AG08396 (cell line): ENCODE measurements at regions not wholly inside any gene's neighbourhood (a gene's known extent, or its start where the extent isn't known, plus 50 kb on each side); places are given as distances from the start of the nearest gene placed in this dataset.

Source experiments
- DNase-seq: peaks from one replicate; pipeline ENCODE4 v3.0.0; 2012; ENCODE audit warnings: low spot score, mixed read lengths

DNA sequence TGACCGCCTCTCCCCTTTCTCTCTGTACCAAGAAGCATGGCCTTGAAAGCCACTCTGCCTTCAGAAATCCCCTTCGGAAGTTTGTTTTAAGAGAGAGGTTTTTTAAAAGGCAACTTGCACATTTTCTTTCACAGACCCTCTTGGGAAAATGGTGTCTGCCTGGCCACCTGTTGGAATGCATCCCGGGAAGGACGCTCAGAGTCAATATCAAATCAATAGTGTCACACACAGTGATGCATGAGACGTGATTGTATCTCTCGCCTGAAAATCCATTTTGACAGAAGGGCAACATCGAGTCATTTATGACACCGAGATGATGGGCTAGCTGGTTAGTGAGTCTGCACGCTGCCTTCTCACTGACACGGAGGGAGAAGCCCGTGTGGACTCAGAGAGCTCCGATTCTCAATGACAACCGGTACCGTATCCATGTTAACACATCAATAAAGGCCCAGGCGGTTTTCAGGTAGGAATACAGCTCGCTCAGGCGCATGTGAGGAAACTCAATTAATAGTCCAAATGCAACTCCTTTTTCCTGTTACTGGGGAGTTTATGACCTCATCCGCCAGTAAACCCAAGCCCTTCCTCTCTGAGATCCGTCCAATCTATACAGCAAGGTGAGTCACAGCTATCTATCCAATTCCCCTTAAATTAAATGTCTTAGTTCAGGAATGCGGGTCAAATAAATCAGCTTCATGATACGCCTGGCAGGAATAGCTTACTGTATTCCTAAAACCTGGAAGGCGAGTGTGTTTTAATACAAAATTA lies 621.5 kb upstream of the MKI67 start:
- no peak for DNase-seq

DNA sequence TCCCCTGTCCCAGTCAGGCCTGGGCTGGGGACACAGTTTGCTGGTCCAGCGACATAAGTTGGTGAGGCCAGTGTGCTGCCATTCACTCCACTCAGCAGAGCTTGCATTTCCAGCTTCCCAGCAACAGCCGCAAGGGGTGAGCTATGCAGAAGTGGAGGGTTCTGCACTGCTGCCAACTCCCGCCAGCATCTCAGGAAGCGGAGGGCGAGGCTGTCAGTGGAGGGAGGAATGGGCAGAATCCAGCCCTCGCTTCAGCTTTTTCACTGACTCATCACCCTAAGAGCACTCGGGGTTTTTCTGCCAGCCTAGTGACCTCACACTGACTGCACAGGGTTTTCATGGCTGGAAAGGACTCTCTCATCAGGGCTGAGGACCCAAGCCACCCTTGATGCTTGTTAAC lies 625.1 kb upstream of the MKI67 start:
- no peak for DNase-seq

- no peak for DNase-seq
Measured at GRCh38 chr10:128751851-128752250, 625.6 kb upstream of the MKI67 start.

GRCh38 chr10:128759174-128759573 lies 633.0 kb upstream of the MKI67 start:
- no peak for DNase-seq

DNA sequence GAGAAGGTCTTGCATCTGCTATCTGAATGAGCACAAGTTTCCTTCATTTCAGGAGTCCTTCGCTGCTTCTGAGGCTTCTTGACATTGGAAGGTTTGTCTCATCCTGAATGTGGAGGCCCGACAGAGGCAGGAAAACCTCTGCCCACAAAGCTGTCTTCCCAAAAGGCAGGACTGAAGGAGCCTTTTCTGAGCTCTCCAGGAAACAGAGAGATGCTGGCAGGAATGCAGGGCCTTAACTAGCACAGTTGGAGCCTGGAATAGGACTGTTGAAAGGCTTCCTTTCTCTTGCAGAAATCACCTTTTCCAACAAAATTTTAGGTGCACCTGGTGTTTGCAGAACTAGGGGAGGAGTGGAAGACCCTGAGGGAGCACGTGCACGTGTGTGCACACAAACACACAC lies 637.4 kb upstream of the MKI67 start:
- DNase-seq: no peak

GRCh38 chr10:128764190-128764589 lies 638.0 kb upstream of the MKI67 start:
- no peak for DNase-seq

DNA sequence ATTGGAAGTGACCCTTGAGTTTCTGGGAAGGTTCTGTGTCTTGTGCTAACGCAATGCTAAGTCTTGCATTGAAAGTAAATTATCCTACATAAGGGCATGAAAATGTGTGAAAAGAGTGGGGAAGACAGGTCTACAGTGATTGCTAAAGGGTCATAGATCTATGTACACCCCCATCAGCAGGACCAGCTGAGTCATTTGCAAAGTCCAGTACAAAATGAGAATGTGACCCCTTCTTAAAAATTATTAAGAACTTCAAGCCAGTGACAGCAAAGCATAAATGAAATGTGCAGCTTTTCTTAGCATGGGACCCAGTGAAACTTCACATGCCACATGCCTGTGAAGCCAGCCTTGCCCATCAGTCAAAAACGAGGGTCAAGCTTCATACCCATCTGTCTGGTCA lies 640.7 kb upstream of the MKI67 start:
- DNase-seq: no peak

DNA sequence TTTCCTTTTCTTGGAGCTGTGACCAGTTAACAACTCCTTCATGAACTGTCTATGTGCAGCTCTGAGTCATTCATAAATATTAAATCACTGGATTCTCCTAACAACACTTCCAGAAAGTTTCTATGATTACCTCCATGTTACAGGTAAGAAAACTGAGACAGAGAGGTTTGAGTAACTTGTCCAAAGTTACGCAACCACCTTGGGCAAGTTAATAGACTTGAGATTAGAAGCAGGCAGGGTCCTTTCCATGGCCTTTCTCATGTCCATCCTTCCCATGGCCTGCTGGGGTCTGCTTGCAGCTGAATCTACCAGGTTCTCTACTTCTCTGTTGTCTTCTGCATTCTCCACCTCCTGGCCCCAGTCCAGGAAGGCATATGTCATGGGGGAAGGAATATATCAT lies 648.8 kb upstream of the MKI67 start:
- no peak for DNase-seq

DNA sequence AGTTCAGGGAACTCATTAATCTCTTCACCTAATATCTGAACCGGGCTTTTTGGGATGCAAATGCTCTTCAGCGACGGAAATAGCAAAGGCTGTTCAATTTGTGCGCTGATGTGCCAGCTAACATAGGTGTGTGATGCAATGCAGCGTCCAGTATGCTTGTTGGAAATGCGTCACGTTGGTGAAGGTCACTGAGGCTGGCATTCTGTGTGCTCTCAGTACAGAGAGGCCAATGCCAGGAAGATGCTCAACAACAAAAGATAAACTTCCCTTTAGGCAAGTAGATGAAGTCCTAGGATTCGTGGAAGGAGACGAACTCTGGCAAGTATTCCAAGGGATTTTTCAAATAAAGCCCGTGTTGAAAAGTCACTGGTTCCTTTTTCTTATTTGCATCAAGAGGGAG lies 649.5 kb upstream of the MKI67 start:
- DNase-seq: no peak

GRCh38 chr10:128776673-128777252 lies 650.5 kb upstream of the MKI67 start:
- DNase-seq: no peak

DNA sequence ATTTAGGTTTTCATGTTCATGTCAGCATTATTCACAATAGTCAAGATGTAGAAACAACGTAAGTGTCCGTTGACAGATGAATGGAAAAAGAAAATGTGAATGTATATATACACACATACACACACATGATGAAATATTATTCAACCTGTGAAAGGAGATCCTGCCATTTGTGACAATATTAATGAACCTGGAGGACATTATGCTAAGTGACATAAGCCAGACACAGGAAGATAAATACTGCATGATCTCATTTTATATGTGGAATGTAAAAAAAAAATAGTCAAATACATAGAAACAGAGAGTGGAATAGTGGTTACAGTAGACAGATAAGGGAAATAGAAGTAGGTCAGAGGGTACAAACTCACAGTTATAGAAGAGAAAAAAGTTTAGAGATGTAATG lies 651.1 kb upstream of the MKI67 start:
- DNase-seq: no peak

DNA sequence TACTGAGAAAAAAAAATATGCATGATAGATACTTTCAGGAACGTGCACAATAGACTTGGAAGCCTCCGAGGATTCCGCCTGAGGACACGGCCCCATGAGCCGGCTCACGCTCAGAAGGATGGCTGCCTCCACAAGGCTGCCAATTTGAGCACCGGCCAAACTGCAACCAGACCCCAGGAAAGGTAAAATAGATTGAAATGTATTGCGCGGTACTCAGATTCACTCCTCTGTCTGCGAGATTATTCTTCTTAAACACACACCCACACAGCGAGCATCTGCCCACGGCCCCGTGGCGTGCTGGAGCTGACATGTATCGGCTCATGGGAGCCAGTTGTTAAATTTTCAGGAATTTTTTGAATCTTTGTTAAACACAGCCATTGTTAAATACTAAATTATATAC lies 653.2 kb upstream of the MKI67 start:
- DNase-seq: no peak

GRCh38 chr10:128780156-128780761 lies 654.0 kb upstream of the MKI67 start:
- no peak for DNase-seq

- DNase-seq: no peak
Measured at GRCh38 chr10:128781637-128782036, 655.4 kb upstream of the MKI67 start.

- DNase-seq: no peak
Measured at GRCh38 chr10:128784444-128784843, 658.2 kb upstream of the MKI67 start.

DNA sequence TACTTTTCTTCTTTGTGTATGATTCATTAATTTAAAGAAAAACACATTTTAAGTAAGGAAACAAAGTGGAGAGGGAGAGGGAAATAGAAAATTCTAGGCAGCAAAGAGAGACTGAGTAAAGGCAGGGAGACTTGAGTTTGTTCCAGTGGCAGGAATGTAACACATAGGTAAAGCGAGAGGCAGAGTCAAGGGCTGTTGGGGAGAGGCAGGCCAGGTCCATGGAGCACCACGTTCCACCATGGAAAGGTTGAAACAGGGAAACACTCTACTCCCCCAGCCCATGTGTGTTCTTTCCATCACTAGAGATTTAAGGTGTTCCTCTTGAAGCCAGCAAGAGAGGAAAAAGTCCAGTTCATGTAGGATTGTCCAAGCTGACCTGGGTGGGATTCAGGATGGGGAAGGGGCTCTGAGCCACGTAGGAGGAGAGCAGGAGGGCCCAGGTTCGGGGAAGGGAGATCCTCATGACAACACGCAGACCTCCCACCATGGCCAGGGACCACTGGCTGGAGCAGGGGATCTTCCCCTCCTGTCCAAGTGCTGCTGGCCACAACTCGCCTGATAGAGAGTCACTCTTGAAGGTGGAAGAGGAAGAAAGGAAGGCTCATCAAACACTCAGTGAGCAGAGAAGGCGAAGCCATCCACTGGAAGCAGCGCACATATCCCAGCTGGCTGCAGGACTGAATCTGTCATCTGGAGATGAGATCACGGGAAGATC lies 666.4 kb upstream of the MKI67 start:
- DNase-seq: no peak

GRCh38 chr10:128793726-128794655 lies 667.8 kb upstream of the MKI67 start:
- no peak for DNase-seq

DNA sequence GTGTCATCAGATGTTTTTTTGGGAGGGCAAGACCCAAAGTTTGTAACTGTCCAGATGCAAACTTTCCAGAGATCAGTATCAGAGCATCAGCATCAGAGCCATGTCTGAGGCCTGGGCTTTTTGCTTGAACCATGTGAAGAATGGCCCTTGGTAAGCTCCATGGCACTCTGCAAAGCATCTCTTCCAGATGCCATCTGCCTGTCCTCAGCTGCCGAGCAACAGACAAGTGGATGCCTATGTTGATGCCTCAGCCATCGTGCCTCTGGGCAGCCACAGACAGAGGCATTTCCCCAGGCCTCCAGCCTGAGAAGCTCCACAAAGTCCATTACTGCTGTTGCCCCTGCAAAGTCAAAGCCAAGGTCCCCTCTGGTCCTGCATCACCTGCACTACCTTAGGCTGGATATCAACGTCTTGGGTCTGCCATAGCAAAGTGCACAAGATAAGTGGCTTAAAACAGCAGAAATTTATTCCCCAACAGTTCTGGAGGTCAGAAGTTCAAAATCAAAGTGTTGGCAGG lies 670.2 kb upstream of the MKI67 start:
- no peak for DNase-seq

DNA sequence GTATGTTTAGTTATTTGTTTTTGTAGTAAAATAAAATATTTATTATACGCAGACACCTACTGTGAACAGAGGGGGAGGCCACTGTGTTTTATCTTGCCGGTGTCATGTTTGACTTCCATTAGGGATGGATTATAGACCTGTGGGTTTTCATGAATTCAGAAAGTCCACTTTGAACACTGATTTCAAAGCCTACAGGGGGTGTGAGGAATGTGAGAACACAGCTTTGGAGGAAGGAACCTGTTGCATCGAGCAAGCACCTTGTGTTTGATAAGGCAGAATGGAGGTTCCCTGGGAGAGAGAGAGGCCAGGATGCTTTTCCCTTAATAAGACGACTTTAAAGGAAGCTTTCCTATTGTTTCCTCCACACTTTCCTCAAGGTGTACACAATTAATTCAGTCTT lies 665.0 kb upstream of the MGMT start:
- DNase-seq: no peak

DNA sequence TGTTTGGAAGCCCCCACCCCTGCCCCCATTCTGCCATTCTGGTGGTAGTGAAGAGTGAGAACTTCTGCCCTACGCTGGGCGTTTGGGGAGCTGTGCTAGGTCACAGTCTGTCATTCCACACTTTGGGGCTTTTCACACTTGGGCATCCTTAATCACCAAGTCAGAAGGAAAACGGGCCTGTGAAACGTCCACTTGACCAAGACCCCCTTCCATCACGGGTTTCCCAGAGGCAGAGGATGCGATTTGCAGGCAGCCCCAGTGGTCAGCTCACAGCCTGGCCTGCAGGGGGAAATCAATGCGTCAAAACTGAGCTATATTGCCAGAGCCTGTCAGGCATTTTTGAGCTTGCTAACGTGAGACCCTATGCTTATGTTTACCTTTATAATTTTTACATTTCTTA lies 663.3 kb upstream of the MGMT start:
- no peak for DNase-seq

DNA sequence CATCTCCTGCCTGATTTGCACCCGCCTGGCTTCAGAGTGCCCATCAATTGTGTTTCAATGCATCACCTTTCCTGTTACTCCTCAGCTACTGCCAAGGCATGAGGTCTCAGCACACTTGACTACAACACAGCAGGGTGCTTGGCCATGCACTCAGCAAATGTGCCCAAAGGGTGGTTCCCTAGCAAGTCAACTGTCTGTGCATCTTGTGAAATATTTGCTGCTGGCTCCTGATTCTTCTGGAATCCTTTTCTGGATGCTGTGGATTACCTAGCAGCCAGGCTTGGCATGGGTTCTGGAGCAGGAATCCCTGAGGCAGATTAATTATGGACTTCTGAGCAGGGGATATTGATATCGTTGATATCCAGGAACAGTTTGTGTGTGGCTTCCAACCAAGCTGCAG lies 662.6 kb upstream of the MGMT start:
- DNase-seq: no peak
